HG02981 (cell line): ENCODE measurements at regions not wholly inside any gene's neighbourhood (a gene's known extent, or its start where the extent isn't known, plus 50 kb on each side); places are given as distances from the start of the nearest gene placed in this dataset.

Experiments used
- ATAC-seq: cut with Tn5 transposase; IDR thresholded peaks from one replicate; pipeline ENCODE4 v1.9.1; 2021; ENCODE audit warnings: mild to moderate bottlenecking, moderate library complexity; ENCODE audit not compliant: unreplicated experiment

- ATAC-seq = no peak
Observed at GRCh38 chr5:29995154-29995553, 1198.3 kb upstream of the CDH6 start.

- no peak for ATAC-seq
Observed at GRCh38 chr5:29994519-29994918, 1199.0 kb upstream of the CDH6 start.

- no peak for ATAC-seq
Observed at GRCh38 chr5:29993286-29993685, 1200.2 kb upstream of the CDH6 start.

- ATAC-seq = no peak
Observed at GRCh38 chr5:29992248-29992647, 1201.2 kb upstream of the CDH6 start.

- ATAC-seq = no peak
Observed at GRCh38 chr5:29990681-29991080, 1202.8 kb upstream of the CDH6 start.

GRCh38 chr5:29984156-29984540, 1209.3 kb upstream of the CDH6 start:
- ATAC-seq = no peak

- ATAC-seq = no peak
Observed at GRCh38 chr5:29983528-29984155, 1209.8 kb upstream of the CDH6 start.

- ATAC-seq = no peak
Observed at GRCh38 chr5:29982457-29982856, 1211.0 kb upstream of the CDH6 start.

GRCh38 chr5:29972597-29972996, 1220.9 kb upstream of the CDH6 start:
- ATAC-seq = no peak

- ATAC-seq = no peak
Observed at GRCh38 chr5:29963956-29964355, 1229.5 kb upstream of the CDH6 start.

GRCh38 chr5:29960323-29960722, 1233.2 kb upstream of the CDH6 start:
- ATAC-seq = no peak

GRCh38 chr5:29950416-29951145, 1242.9 kb upstream of the CDH6 start:
- ATAC-seq = no peak

GRCh38 chr5:29949301-29949872, 1244.1 kb upstream of the CDH6 start:
- ATAC-seq = no peak

- ATAC-seq = no peak
Observed at GRCh38 chr5:29944327-29944726, 1249.2 kb upstream of the CDH6 start.

- no peak for ATAC-seq
Observed at GRCh38 chr5:29942089-29942488, 1251.4 kb upstream of the CDH6 start.

GRCh38 chr5:29939988-29940387, 1253.5 kb upstream of the CDH6 start:
- ATAC-seq = no peak

- ATAC-seq = no peak
Observed at GRCh38 chr5:29935371-29935770, 1258.1 kb upstream of the CDH6 start.

- no peak for ATAC-seq
Observed at GRCh38 chr5:29930316-29930715, 1263.2 kb upstream of the CDH6 start.

- no peak for ATAC-seq
Observed at GRCh38 chr5:29924107-29924506, 1269.4 kb upstream of the CDH6 start.

GRCh38 chr5:29905626-29906353, 1287.7 kb upstream of the CDH6 start:
- no peak for ATAC-seq

- no peak for ATAC-seq
Observed at GRCh38 chr5:29902859-29903258, 1290.6 kb upstream of the CDH6 start.

- ATAC-seq = no peak
Observed at GRCh38 chr5:29899583-29899982, 1293.9 kb upstream of the CDH6 start.
